ENCODE measurements at regions not wholly inside any gene's neighbourhood (a gene's known extent, or its start where the extent isn't known, plus 50 kb on each side); places are given as distances from the start of the nearest gene placed in this dataset.

DNA sequence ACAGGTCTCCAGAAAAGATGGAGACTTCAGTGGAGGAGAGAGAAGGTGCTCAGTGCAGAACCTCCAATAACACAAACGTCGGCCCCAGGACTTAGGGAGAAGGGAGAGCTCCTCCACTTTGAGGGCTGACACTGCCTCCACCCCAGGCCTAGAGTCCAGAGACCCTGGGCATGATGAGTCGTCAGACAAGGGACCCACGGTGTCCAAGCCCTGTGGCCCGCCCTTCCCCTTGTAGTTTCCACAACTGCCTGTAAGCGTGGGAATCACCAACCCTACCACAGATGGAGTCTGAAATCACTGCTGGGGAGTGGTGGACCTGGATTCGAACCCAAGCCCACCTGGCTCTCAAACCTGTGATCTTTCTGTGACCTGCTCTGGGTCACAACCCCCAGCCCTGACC is 281.1 kb downstream of the NPHP4 start:
- no peak for DNase-seq

DNA sequence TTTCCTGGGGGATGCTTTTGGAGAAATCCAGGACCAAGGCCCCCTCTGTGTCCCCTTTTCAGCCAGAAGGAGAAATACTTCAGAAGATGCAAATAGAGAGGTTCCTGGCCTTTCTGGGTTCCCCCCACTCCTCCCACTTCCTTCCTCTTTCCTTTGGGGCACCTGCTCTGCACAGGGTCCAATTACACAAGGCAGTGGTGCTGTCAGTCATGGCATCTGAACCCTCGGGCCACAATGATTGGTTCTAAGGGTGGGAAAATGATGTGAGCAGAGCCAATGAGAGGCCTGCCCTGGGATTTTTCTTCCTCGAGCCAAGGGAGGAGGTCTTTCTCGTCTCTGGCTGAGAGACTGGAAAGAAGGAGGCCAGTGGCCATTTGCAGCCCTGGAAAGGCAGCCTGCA is 282.2 kb downstream of the NPHP4 start:
- DNase-seq = no peak

- no peak for DNase-seq
These were observed 282.7 kb downstream of the NPHP4 start for GRCh38 chr1:5709461-5709975.

- no peak for DNase-seq
These were observed 283.6 kb downstream of the NPHP4 start for GRCh38 chr1:5708346-5709245.

- no peak for DNase-seq
These were observed 284.5 kb downstream of the NPHP4 start for GRCh38 chr1:5707566-5708345.

DNA sequence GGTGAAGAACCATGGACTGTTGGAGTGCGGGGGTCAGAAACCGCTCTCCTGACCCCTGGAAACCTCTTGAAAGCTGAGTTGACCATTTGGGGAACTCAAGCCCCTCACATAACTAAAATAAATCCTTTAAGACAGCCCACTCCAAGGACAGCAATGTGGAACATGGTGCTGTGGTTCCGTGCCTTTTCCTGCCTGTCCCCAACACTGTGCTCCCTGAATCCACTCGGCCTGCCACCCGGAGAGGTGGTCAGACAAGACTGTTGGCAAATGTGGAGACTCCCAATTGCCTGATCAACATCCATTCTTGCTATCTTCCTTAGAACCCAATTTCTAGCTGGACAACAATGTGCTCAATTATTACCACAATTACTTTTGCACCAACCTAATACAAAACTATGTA is 286.0 kb downstream of the NPHP4 start:
- DNase-seq = no peak

GRCh38 chr1:5705751-5706150 is 286.5 kb downstream of the NPHP4 start:
- DNase-seq = no peak

- no peak for DNase-seq
These were observed 287.4 kb downstream of the NPHP4 start for GRCh38 chr1:5704561-5705514.

DNA sequence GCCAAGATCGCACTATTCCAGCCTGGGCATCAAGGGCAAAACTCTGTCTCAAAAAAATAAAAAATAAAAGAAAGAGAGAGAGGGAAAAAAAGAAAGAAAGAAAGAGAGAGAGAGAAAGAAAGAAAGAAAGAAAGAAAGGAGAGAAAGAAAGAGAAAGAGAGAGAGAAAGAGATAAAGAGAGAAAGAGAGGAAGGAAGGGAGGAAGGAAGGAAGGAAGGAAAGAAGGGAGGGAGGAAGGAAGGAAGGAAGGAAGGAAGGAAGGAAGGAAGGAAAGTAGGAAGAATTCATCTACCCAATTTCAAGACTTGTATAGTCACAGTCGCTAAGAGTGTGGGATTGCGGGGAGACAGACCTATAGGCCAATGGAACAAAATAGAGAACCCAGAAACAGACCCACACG is 290.6 kb downstream of the NPHP4 start:
- no peak for DNase-seq

GRCh38 chr1:5693568-5693967 is 298.7 kb downstream of the NPHP4 start:
- DNase-seq = no peak

DNA sequence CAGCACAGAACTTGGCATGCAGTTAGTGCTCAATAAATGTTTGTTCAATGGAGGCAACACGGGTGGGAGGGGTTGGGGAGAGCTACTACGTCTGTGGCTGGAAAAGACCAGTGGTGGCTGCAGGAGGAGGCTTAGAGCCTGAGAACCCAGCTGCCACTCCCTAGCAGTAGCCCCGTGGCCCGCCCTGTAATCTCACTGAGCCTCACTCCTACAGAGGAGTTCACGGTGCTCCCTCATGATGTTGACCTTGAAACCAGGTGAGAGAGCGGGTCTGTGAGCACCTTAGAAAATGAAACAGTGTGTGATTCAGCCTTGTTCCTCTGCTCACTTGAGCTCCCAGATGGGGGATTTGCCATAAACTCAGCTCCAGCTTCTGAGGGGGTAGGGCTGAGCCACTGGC is 299.6 kb downstream of the NPHP4 start:
- no peak for DNase-seq

DNA sequence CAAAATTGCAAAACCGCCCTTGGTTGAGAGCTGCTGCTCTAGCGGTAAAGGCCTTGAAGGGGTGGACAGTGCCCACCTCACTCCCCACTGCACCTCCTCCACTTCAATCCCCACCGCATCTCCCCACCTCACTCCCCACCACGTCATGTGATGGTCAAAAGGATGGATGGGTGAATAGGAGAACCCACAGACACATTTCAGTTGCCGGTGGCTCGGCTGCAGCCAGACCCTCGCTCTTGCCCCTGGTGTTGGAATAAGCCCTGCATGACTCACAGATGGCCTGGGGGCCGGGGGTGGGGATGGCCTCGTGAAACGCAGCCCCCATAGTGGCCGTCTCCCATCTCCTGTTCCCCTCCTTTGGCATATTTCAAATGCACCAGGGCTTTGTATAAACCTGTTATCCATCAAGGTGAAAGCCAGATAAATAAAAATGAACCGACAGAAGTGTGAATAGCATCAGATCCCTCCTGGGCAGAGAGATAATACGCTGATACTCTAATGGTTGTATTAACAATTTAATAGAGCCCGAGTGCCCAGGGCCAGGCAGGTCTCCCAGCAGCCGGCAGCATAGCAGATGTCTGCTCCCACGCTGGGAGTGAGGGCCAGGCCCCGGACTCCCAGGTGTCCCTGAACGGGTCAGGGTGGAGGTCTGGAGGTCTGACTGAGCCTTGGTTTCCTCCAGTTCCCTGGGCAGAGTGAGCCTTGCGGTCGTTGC is 300.3 kb downstream of the NPHP4 start:
- DNase-seq = no peak

- DNase-seq = no peak
These were observed 301.3 kb downstream of the NPHP4 start for GRCh38 chr1:5690898-5691297.

DNA sequence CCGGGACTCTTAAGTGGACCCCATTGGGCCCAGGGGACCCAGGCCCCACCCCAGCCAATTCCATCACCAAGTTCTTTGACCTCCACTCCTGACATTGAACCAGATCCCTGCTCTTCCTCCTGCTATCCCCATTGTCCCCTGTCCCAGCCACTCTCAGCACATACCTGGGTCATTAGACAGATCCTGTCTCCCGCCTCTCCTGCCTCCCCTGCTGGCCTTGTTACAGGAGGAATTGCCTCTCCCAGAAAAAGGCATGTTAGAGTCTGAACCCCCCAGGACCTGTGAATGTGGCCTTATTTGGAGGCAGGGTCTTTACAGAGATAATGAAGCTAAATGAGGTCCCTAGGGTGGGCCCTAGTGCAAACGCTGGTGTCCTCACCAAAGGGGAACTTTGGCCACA is 301.9 kb downstream of the NPHP4 start:
- DNase-seq = no peak

- no peak for DNase-seq
These were observed 303.8 kb downstream of the NPHP4 start for GRCh38 chr1:5688081-5689077.

GRCh38 chr1:5686925-5687706 is 305.1 kb downstream of the NPHP4 start:
- DNase-seq = no peak

GRCh38 chr1:5686195-5686594 is 306.0 kb downstream of the NPHP4 start:
- no peak for DNase-seq

DNA sequence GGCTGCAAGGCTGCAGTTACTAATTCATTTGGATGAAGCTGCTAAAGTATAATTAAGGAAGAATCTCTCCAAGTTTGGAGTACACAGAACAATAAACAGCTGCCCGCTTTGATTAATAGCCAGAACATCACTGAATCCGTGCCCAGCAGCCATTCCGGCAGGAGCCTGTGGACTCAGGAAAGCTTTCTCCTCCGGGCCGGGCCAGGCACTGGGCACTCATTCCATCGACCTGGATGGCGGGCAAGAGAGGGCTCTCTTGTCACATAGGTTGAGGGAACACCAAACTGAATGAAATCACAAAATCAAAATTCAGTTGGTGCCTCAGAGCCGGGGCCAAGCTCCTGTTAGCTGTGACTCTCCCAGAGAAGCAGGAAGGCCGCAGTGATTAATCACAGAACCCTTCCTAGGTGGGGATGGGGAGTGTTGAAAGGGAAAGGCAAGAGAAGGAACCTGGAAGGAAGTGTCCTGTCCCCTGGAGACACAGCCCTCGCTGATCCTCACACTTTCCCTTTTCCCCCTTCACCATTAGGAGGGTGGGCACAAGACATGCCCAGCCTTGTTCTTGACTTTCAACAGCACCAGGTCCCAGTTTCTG is 306.7 kb downstream of the NPHP4 start:
- no peak for DNase-seq

DNA sequence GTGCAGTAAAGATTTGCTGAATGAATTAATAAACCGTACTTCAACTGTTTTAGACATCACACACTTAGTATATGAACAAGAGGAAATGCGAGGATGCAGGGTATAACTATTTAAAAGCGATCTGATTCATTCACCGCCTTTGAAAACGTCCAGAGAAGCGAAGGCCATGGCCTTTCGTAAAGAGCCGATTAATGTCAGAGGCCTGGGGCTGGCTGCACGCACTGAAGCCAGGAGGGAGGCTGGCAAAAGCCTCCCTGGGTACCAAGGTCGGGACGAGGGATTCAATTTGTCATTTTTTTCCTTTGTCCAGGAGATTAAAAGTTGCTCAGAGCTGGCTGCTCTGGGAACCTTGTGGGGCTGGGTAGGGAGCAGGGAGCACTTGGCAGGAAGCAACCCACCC is 307.4 kb downstream of the NPHP4 start:
- DNase-seq = no peak

DNA sequence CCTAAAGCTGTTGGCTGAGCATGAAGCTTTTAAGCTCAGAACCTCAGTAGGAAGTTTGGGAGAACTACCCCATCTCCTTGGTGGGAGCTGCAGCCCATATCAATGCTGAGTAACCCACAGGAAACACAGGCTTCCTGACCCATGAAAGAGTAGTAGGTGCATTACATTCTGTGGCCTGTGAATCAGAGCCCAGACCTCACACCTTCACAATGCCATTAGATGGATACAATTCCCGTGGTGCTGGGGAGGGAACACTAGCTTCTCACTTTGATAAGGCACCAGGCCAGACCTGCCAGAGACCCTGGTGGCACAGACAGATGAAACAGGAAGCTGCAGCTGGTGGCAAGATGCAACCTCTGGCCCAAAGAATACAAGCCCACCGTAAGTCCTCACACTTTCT is 308.8 kb downstream of the NPHP4 start:
- no peak for DNase-seq
